Activated naive CD4-positive, alpha-beta T cell treated with anti-CD3 and anti-CD28 coated beads, Interleukin-2, amount 50 U/mL, for 72 hours (primary cell): ENCODE measurements at regions not wholly inside any gene's neighbourhood (a gene's known extent, or its start where the extent isn't known, plus 50 kb on each side); places are given as distances from the start of the nearest gene placed in this dataset.

Experiments
- ATAC-seq, 2 donors: fragments of 150-1000 bp; cut with Tn5 transposase; 2 replicates each; pipeline ENCODE4 v1.10.0; 2021; ENCODE audit warnings: mild to moderate bottlenecking in 2 of 2, moderate library complexity in 2 of 2
- DNase-seq, 2 donors: peaks; one replicate each; pipeline ENCODE4 v3.0.0; 2021 to 2022; ENCODE audit warnings: low spot score in 2 of 2
- H3K27ac Mint-ChIP-seq, 2 donors: one replicate each; pipeline ENCODE4 v1.8.0; 2022; ENCODE audit warnings: mild to moderate bottlenecking in 2 of 2, mixed read lengths in 2 of 2
- H3K36me3 Mint-ChIP-seq, 2 donors: one replicate each; pipeline ENCODE4 v1.8.0; 2022; ENCODE audit warnings: mixed read lengths in 2 of 2
- H3K9me3 Mint-ChIP-seq, 2 donors: one replicate each; pipeline ENCODE4 v1.8.0; 2022; ENCODE audit warnings: mixed read lengths in 2 of 2

GRCh38 chr15:53462651-53463050 lies 296.8 kb downstream of the WDR72 start:
- Mint-ChIP-seq H3K36me3 (no peaks in the 10 kb centered on the region), H3K9me3 (peaks cover 0 to 6% of the 10 kb centered on the region in 2 donors), H3K27ac (no peak overlapping the region)
- DNase-seq, result no peak
- no peak for ATAC-seq

GRCh38 chr15:53461677-53462076 lies 297.8 kb downstream of the WDR72 start:
- H3K9me3 Mint-ChIP-seq, result peaks cover 0 to 11% of the 10 kb centered on the region in 2 donors
- no peaks in the 10 kb centered on the region for H3K36me3 Mint-ChIP-seq
- DNase-seq, result no peak
- ATAC-seq, result no peak
- no peak overlapping the region for H3K27ac Mint-ChIP-seq

- no peaks in the 10 kb centered on the region for H3K36me3 Mint-ChIP-seq
- peaks cover 0 to 11% of the 10 kb centered on the region in 2 donors for H3K9me3 Mint-ChIP-seq
- no peak overlapping the region for H3K27ac Mint-ChIP-seq
- ATAC-seq, result no peak
- DNase-seq, result no peak
These were observed 300.7 kb downstream of the WDR72 start for GRCh38 chr15:53458736-53459135.

- no peaks in the 10 kb centered on the region for H3K36me3 Mint-ChIP-seq
- H3K9me3 Mint-ChIP-seq, result peaks cover 0 to 11% of the 10 kb centered on the region in 2 donors
- DNase-seq, result no peak
- no peak overlapping the region for H3K27ac Mint-ChIP-seq
- no peak for ATAC-seq
These were observed 302.0 kb downstream of the WDR72 start for GRCh38 chr15:53457479-53457878.

- no peak for DNase-seq
- H3K27ac Mint-ChIP-seq, result no peak overlapping the region
- peaks cover 0 to 5% of the 10 kb centered on the region in 2 donors for H3K9me3 Mint-ChIP-seq
- no peaks in the 10 kb centered on the region for H3K36me3 Mint-ChIP-seq
- ATAC-seq, result no peak
These were observed 304.4 kb downstream of the WDR72 start for GRCh38 chr15:53454843-53455721.

- peaks cover 0 to 5% of the 10 kb centered on the region in 2 donors for H3K9me3 Mint-ChIP-seq
- ATAC-seq, result no peak
These were observed 305.0 kb downstream of the WDR72 start for GRCh38 chr15:53454535-53454842.

GRCh38 chr15:53453253-53454105 lies 306.0 kb downstream of the WDR72 start:
- Mint-ChIP-seq H3K36me3 (no peaks in the 10 kb centered on the region), H3K27ac (no peak overlapping the region), H3K9me3 (peaks cover 0 to 5% of the 10 kb centered on the region in 2 donors)
- no peak for DNase-seq
- ATAC-seq, result no peak

More at GRCh38 chr15:53454535-53454842, 305.0 kb downstream of the WDR72 start:
- no peak for DNase-seq
- Mint-ChIP-seq H3K36me3 (no peaks in the 10 kb centered on the region), H3K27ac (no peak overlapping the region)

- no peak overlapping the region for H3K27ac Mint-ChIP-seq
- ATAC-seq (no peak), DNase-seq (no peak)
- H3K9me3 Mint-ChIP-seq, result peaks cover 0 to 4% of the 10 kb centered on the region in 2 donors
- H3K36me3 Mint-ChIP-seq, result no peaks in the 10 kb centered on the region
These were observed 311.0 kb downstream of the WDR72 start for GRCh38 chr15:53448232-53449015.

GRCh38 chr15:53447742-53448141 lies 311.7 kb downstream of the WDR72 start:
- peaks cover 0 to 4% of the 10 kb centered on the region in 2 donors for H3K9me3 Mint-ChIP-seq
- no peak for ATAC-seq
- H3K36me3 Mint-ChIP-seq, result no peaks in the 10 kb centered on the region

GRCh38 chr15:53447053-53447574 lies 312.3 kb downstream of the WDR72 start:
- peaks cover 0 to 4% of the 10 kb centered on the region in 2 donors for H3K9me3 Mint-ChIP-seq
- no peaks in the 10 kb centered on the region for H3K36me3 Mint-ChIP-seq
- H3K27ac Mint-ChIP-seq, result no peak overlapping the region
- no peak for ATAC-seq
- DNase-seq, result no peak

More at GRCh38 chr15:53447742-53448141, 311.7 kb downstream of the WDR72 start:
- DNase-seq, result no peak
- H3K27ac Mint-ChIP-seq, result no peak overlapping the region

- ATAC-seq (no peak), DNase-seq (no peak)
- Mint-ChIP-seq H3K9me3 (peaks cover 0 to 4% of the 10 kb centered on the region in 2 donors), H3K36me3 (no peaks in the 10 kb centered on the region), H3K27ac (no peak overlapping the region)
These were observed 313.1 kb downstream of the WDR72 start for GRCh38 chr15:53446376-53446775.

- no peak for ATAC-seq
These were observed 313.9 kb downstream of the WDR72 start for GRCh38 chr15:53445531-53445930.

GRCh38 chr15:53437985-53438841 lies 321.2 kb downstream of the WDR72 start:
- peaks cover 0 to 3% of the 10 kb centered on the region in 2 donors for H3K9me3 Mint-ChIP-seq
- DNase-seq, result no peak
- no peak for ATAC-seq
- no peaks in the 10 kb centered on the region for H3K36me3 Mint-ChIP-seq
- no peak overlapping the region for H3K27ac Mint-ChIP-seq

More at GRCh38 chr15:53445531-53445930, 313.9 kb downstream of the WDR72 start:
- Mint-ChIP-seq H3K9me3 (peaks cover 0 to 4% of the 10 kb centered on the region in 2 donors), H3K36me3 (no peaks in the 10 kb centered on the region), H3K27ac (no peak overlapping the region)
- no peak for DNase-seq

- H3K9me3 Mint-ChIP-seq, result peaks cover 0 to 3% of the 10 kb centered on the region in 2 donors
- H3K36me3 Mint-ChIP-seq, result no peaks in the 10 kb centered on the region
These were observed 322.1 kb downstream of the WDR72 start for GRCh38 chr15:53437366-53437765.

GRCh38 chr15:53434174-53434678 lies 325.2 kb downstream of the WDR72 start:
- no peak overlapping the region for H3K27ac Mint-ChIP-seq
- H3K9me3 Mint-ChIP-seq, result peaks cover 0 to 8% of the 10 kb centered on the region in 2 donors
- no peaks in the 10 kb centered on the region for H3K36me3 Mint-ChIP-seq
- ATAC-seq, result no peak
- DNase-seq, result no peak

More at GRCh38 chr15:53437366-53437765, 322.1 kb downstream of the WDR72 start:
- no peak for ATAC-seq
- no peak overlapping the region for H3K27ac Mint-ChIP-seq
- DNase-seq, result no peak
